ENCODE measurements at regions not wholly inside any gene's neighbourhood (a gene's known extent, or its start where the extent isn't known, plus 50 kb on each side); places are given as distances from the start of the nearest gene placed in this dataset.
"Not testable (repeated sequence)": the region's sequence is repeated elsewhere in the genome, so short reads cannot be mapped to it uniquely, and the experiment has no call there.

- no peak for TF ChIP-seq CTCF (IDR thresholded peaks at IDR 0.05; ENCODE audit: insufficient read depth, low read depth, low read length)
- Histone ChIP-seq H3K36me3 (ENCODE audit: control insufficient read depth, insufficient read depth, low read length) (no peaks in the 10 kb centered on the region), H3K4me3 (ENCODE audit: low read depth, low read length) (no peak overlapping the region), H3K27me3 (ENCODE audit: control insufficient read depth, insufficient read depth, low read length) (no peaks in the 10 kb centered on the region)
- POLR2A ChIA-PET = no interaction called here
- CTCF ChIA-PET = no interaction called here
- no peak for DNase-seq (ENCODE audit: low read depth)
These were observed 111.1 kb upstream of the S1PR3 start for GRCh38 chr9:88880199-88880598.

GRCh38 chr9:88884291-88884690 is 107.0 kb upstream of the S1PR3 start:
- H3K36me3 ChIP-seq (ENCODE audit: control insufficient read depth, insufficient read depth, low read length); H3K4me3 ChIP-seq (ENCODE audit: low read depth, low read length); H3K27me3 ChIP-seq (ENCODE audit: control insufficient read depth, insufficient read depth, low read length); DNase-seq (ENCODE audit: low read depth); POLR2A ChIA-PET; CTCF ChIA-PET: not testable (repeated sequence)

GRCh38 chr9:88886762-88887161 is 104.5 kb upstream of the S1PR3 start:
- H3K36me3 ChIP-seq (ENCODE audit: control insufficient read depth, insufficient read depth, low read length); H3K4me3 ChIP-seq (ENCODE audit: low read depth, low read length); DNase-seq (ENCODE audit: low read depth); H3K27me3 ChIP-seq (ENCODE audit: control insufficient read depth, insufficient read depth, low read length); POLR2A ChIA-PET: not testable (repeated sequence)
- CTCF ChIA-PET = interaction anchor here (1.4 kb wide), 1 partner anchor 8 kb away, joined by 4 read pairs; no protein-coding TSS in a partner anchor

GRCh38 chr9:88889386-88889785 is 101.9 kb upstream of the S1PR3 start:
- H3K36me3 ChIP-seq (ENCODE audit: control insufficient read depth, insufficient read depth, low read length) = no peaks in the 10 kb centered on the region
- no peak for DNase-seq (ENCODE audit: low read depth)
- POLR2A ChIA-PET = no interaction called here
- TF ChIP-seq CTCF (IDR thresholded peaks at IDR 0.05; ENCODE audit: insufficient read depth, low read depth, low read length) = no peak
- CTCF ChIA-PET = no interaction called here
- no peak overlapping the region for H3K4me3 ChIP-seq (ENCODE audit: low read depth, low read length)
- no peaks in the 10 kb centered on the region for H3K27me3 ChIP-seq (ENCODE audit: control insufficient read depth, insufficient read depth, low read length)

GRCh38 chr9:88890546-88890945 is 100.7 kb upstream of the S1PR3 start:
- Histone ChIP-seq H3K27me3 (ENCODE audit: control insufficient read depth, insufficient read depth, low read length) (no peaks in the 10 kb centered on the region), H3K4me3 (ENCODE audit: low read depth, low read length) (no peak overlapping the region), H3K36me3 (ENCODE audit: control insufficient read depth, insufficient read depth, low read length) (no peaks in the 10 kb centered on the region)
- no peak for DNase-seq (ENCODE audit: low read depth)
- POLR2A ChIA-PET = no interaction called here
- CTCF ChIA-PET = no interaction called here
- TF ChIP-seq CTCF (IDR thresholded peaks at IDR 0.05; ENCODE audit: insufficient read depth, low read depth, low read length) = no peak

GRCh38 chr9:88891040-88891439 is 100.2 kb upstream of the S1PR3 start:
- POLR2A ChIA-PET = no interaction called here
- Histone ChIP-seq H3K27me3 (ENCODE audit: control insufficient read depth, insufficient read depth, low read length) (no peaks in the 10 kb centered on the region), H3K36me3 (ENCODE audit: control insufficient read depth, insufficient read depth, low read length) (no peaks in the 10 kb centered on the region), H3K4me3 (ENCODE audit: low read depth, low read length) (no peak overlapping the region)
- no peak for DNase-seq (ENCODE audit: low read depth)
- CTCF ChIA-PET = no interaction called here
- no peak for TF ChIP-seq CTCF (IDR thresholded peaks at IDR 0.05; ENCODE audit: insufficient read depth, low read depth, low read length)

Measured in BJ (cell line).